A673 (cell line): ENCODE measurements at regions not wholly inside any gene's neighbourhood (a gene's known extent, or its start where the extent isn't known, plus 50 kb on each side); places are given as distances from the start of the nearest gene placed in this dataset.
"Not testable (repeated sequence)": the region's sequence is repeated elsewhere in the genome, so short reads cannot be mapped to it uniquely, and the experiment has no call there.

Source experiments
- BruUV-seq: library from RNA; stranded (reverse); fragments of 400-500 nt; replicated peaks from 2 replicates; lab custom pipeline; 2021; lab: Mats Ljungman, UMichigan
- CTCF ChIA-PET: fragments of 300-600 bp; sonication (Branson Sonifier 250); formaldehyde crosslinking; loops from one replicate; lab custom pipeline; 2022; ENCODE audit warnings: antibody characterized with exemption; lab: Charles Lee
- POLR2A ChIA-PET: fragments of 300-600 bp; sonication (Branson Sonifier 250); formaldehyde crosslinking; loops from one replicate; lab custom pipeline; 2022; ENCODE audit warnings: antibody characterized with exemption; ENCODE audit not compliant: low non-redundant PET; lab: Charles Lee
- DNase-seq: peaks from one replicate; pipeline ENCODE4 v3.0.0-alpha.2; 2015; ENCODE audit warnings: low spot score
- H3K27ac ChIP-seq: fragments of 200-600 bp; sonication (generic); 2 replicates; pipeline ENCODE4 v1.5.1; 2016; ENCODE audit warnings: mixed run types, low read depth, mild to moderate bottlenecking, mixed read lengths, antibody characterized with exemption, low read length; ENCODE audit not compliant: poor library complexity, severe bottlenecking
- H3K27me3 ChIP-seq: fragments of 200-600 bp; sonication (generic); replicated peaks from 2 replicates; pipeline ENCODE4 v1.6.1; 2017; ENCODE audit warnings: mixed run types, low read depth, mild to moderate bottlenecking, mixed read lengths, antibody characterized with exemption, low read length; ENCODE audit not compliant: insufficient read depth, poor library complexity
- H3K36me3 ChIP-seq: fragments of 200-600 bp; sonication (generic); 2 replicates; pipeline ENCODE4 v1.6.1; 2016; ENCODE audit warnings: mixed run types, mild to moderate bottlenecking, mixed read lengths, antibody characterized with exemption, low read length; ENCODE audit not compliant: insufficient read depth, poor library complexity, severe bottlenecking
- H3K4me1 ChIP-seq: fragments of 200-600 bp; sonication (generic); 2 replicates; pipeline ENCODE4 v1.6.1; 2017; ENCODE audit warnings: mixed run types, mild to moderate bottlenecking, mixed read lengths, antibody characterized with exemption, low read length; ENCODE audit not compliant: insufficient read depth, poor library complexity, severe bottlenecking
- H3K4me3 ChIP-seq: fragments of 200-600 bp; sonication (generic); 2 replicates; pipeline ENCODE4 v1.5.1; 2016; ENCODE audit warnings: low read depth, mixed run types, mild to moderate bottlenecking, mixed read lengths, low read length; ENCODE audit not compliant: poor library complexity, severe bottlenecking
- H3K9me3 ChIP-seq: fragments of 200-600 bp; sonication (generic); 2 replicates; pipeline ENCODE4 v1.6.1; 2016; ENCODE audit warnings: mixed run types, low read depth, mild to moderate bottlenecking, mixed read lengths, antibody characterized with exemption, low read length; ENCODE audit not compliant: poor library complexity, severe bottlenecking
- EZH2 ChIP-seq: fragments of 200-600 bp; sonication (generic); IDR thresholded peaks from 2 replicates; pipeline ENCODE4 v1.6.1; 2017; ENCODE audit warnings: borderline replicate concordance, low read depth, mild to moderate bottlenecking, mixed read lengths, antibody characterized with exemption, low read length; ENCODE audit not compliant: poor library complexity, severe bottlenecking
- intact Hi-C: fragments of 100-400 bp; cut with micrococcal nuclease; formaldehyde crosslinking; loops from one replicate; pipeline ENCODE4 v1.10.0; 2022; ENCODE audit not compliant: unreplicated experiment
- TF ChIP-seq, protein P1 (sequence below): fragments of 300-800, 200-600 bp; sonication (generic); conservative IDR thresholded peaks from 2 replicates; pipeline ENCODE4 v1.5.1; 2017; ENCODE audit warnings: low read depth, mild to moderate bottlenecking, antibody characterized with exemption, low read length, moderate library complexity, mixed read lengths

GRCh38 chr6:47424436-47424836 is 53.2 kb upstream of the CD2AP start:
- no peak for DNase-seq
- H3K27me3 ChIP-seq: no peaks in the 10 kb centered on the region
- ChIA-PET POLR2A (interaction anchor here (0.7 kb wide), 1 partner anchor 53 kb away, joined by 3 read pairs; the partner anchor contains the start of gene CD2AP), CTCF (no interaction called here)
- no peak overlapping the region for H3K27ac ChIP-seq
- H3K4me3 ChIP-seq: no peak overlapping the region
- H3K9me3 ChIP-seq: no peaks in the 10 kb centered on the region
- intact Hi-C loops: no loop called here
- H3K36me3 ChIP-seq: no peaks in the 10 kb centered on the region
- H3K4me1 ChIP-seq: no peaks in the 10 kb centered on the region
- no TSS peak for BruUV-seq
- TF ChIP-seq, protein P1, sequence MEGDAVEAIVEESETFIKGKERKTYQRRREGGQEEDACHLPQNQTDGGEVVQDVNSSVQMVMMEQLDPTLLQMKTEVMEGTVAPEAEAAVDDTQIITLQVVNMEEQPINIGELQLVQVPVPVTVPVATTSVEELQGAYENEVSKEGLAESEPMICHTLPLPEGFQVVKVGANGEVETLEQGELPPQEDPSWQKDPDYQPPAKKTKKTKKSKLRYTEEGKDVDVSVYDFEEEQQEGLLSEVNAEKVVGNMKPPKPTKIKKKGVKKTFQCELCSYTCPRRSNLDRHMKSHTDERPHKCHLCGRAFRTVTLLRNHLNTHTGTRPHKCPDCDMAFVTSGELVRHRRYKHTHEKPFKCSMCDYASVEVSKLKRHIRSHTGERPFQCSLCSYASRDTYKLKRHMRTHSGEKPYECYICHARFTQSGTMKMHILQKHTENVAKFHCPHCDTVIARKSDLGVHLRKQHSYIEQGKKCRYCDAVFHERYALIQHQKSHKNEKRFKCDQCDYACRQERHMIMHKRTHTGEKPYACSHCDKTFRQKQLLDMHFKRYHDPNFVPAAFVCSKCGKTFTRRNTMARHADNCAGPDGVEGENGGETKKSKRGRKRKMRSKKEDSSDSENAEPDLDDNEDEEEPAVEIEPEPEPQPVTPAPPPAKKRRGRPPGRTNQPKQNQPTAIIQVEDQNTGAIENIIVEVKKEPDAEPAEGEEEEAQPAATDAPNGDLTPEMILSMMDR: no peak
- no peak for TF ChIP-seq EZH2

DNA sequence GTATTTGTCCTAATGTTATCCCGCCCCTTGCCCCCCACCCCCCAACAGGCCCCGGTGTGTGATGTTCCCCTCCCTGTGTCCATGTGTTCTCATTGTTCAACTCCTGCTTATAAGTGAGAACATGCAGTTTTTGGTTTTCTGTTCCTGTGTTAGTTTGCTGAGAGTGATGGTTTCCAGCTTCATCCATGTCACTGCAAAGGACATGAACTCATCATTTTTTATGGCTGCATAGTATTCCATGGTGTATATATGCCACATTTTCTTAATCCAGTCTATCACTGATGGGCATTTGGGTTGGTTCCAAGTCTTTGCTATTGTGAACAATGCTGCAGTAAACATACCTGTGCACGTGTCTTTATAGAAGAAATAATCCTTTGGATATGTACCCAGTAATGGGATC is 51.9 kb upstream of the CD2AP start:
- H3K27ac ChIP-seq, H3K4me1 ChIP-seq, CTCF ChIA-PET, BruUV-seq, DNase-seq, intact Hi-C loops, H3K36me3 ChIP-seq, H3K4me3 ChIP-seq, POLR2A ChIA-PET, H3K27me3 ChIP-seq, H3K9me3 ChIP-seq: not testable (repeated sequence)

DNA sequence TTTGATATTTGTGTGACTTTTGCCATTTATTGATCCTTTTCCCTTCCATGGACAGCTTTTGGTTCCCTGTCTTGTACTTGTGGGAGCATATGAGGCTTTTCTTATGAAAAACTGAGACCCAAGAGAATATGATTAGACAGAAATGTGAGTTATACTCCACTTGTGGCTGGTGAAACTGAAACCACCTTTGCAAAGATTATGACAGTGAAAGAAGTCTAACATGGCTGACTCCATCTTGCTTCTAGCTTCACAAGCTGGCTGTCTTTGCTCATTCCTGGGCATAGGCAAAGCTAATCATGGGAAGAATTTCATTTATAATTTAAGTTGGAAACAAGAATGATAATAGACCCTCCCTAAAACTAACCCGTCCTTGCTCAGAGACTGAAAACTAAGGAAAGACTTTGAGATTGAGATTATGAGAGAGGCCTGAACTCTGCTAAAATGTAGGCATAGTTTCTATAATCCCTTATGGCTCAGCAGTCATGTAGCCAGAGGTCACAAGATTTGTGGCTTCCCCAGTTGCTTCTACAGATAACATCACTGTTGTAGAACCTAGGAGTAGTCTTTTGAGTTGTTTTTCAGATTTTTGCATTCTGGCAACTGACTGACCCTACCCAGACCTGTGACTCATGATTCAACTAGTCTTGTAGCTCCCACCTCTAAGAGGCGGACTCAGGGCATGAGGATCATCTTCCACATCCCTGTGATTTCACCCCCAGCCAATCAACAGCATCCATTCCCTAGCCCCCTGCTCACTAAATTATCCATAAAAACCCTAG is 50.9 kb upstream of the CD2AP start:
- DNase-seq: no peak
- H3K36me3 ChIP-seq: no peaks in the 10 kb centered on the region
- no peaks in the 10 kb centered on the region for H3K4me1 ChIP-seq
- CTCF ChIA-PET: no interaction called here
- BruUV-seq: no TSS peak
- H3K4me3 ChIP-seq: no peak overlapping the region
- POLR2A ChIA-PET: no interaction called here
- TF ChIP-seq EZH2: no peak
- TF ChIP-seq, protein P1: no peak
- H3K27ac ChIP-seq: no peak overlapping the region
- H3K27me3 ChIP-seq: no peaks in the 10 kb centered on the region
- no peaks in the 10 kb centered on the region for H3K9me3 ChIP-seq
- intact Hi-C loops: no loop called here

DNA sequence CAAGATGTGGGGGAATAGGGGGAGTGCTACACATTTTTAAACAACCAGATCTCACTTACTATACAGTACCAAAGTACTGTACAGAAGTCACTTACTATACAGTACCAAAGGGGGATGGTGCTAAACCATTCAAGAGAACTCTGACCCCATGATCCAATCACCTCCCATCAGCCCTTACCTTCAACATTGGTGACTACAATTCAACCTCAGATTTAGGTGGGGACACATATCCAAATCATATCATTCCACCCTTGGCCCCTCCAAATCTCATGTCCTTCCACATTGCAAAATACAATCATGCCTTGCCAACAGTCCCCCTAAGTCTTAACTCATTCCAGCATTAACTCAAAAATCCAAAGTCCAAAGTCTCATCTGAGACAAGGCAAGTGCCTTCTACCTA is 49.9 kb upstream of the CD2AP start:
- Histone ChIP-seq H3K9me3 (no peaks in the 10 kb centered on the region), H3K4me1 (no peaks in the 10 kb centered on the region), H3K36me3 (no peaks in the 10 kb centered on the region), H3K4me3 (no peak overlapping the region), H3K27me3 (no peaks in the 10 kb centered on the region), H3K27ac (no peak overlapping the region)
- intact Hi-C loops: no loop called here
- no TSS peak for BruUV-seq
- TF ChIP-seq, protein P1: no peak
- TF ChIP-seq EZH2: no peak
- no peak for DNase-seq
- POLR2A ChIA-PET: no interaction called here
- CTCF ChIA-PET: no interaction called here
